ENCODE measurements at regions not wholly inside any gene's neighbourhood (a gene's known extent, or its start where the extent isn't known, plus 50 kb on each side); places are given as distances from the start of the nearest gene placed in this dataset. TPM values are rescaled to one million over a fixed set of nuclear protein-coding genes. Genes with fewer than 3 reads are reported as not detected.
"Not testable (repeated sequence)": the region's sequence is repeated elsewhere in the genome, so short reads cannot be mapped to it uniquely, and the experiment has no call there.

GRCh38 chr9:63728287-63728686 is 1556.7 kb downstream of the FOXD4L5 start:
- Mint-ChIP-seq H3K27me3 (ENCODE audit: unreplicated experiment) (no peaks in the 10 kb centered on the region), H3K4me3 (ENCODE audit: low read depth, unreplicated experiment) (no peak overlapping the region), H3K36me3 (ENCODE audit: insufficient read depth, unreplicated experiment) (no peaks in the 10 kb centered on the region), H3K27ac (ENCODE audit: unreplicated experiment) (no peak overlapping the region), H3K9me3 (ENCODE audit: low read depth, unreplicated experiment) (peaks cover 3% of the 10 kb centered on the region), H3K4me1 (ENCODE audit: low read depth, unreplicated experiment) (no peaks in the 10 kb centered on the region)
- no peak for TF ChIP-seq CTCF (IDR thresholded peaks at IDR 0.05; ENCODE audit: unreplicated experiment)
- no TSS peak for BruUV-seq (replicated peaks)
- DNase-seq = no peak
- CTCF ChIA-PET = no interaction called here
- intact Hi-C loops (cut with micrococcal nuclease; ENCODE audit: unreplicated experiment) = no loop called here

DNA sequence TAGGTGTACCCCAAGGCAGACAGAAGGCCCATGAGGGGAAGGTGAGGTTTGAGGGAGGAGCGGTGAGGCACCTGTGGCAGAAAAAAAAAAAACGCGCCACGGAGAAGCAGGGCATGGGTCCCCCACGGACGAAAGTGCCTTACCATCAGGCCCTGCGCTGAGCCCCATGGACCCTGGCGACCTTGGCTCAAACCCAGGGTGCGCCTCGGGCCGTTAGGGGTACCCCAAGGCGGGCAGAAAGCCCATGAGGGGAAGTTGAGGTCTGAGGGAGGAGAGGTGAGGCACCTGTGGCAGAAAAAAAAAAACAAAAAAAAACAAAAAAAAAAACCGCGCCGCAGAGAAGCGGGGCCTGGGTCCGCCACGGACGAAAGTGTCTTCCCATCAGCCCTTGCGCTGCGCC is 1576.7 kb downstream of the FOXD4L5 start:
- DNase-seq; H3K4me1 Mint-ChIP-seq (ENCODE audit: low read depth, unreplicated experiment); H3K27ac Mint-ChIP-seq (ENCODE audit: unreplicated experiment); intact Hi-C loops (cut with micrococcal nuclease; ENCODE audit: unreplicated experiment); CTCF ChIA-PET; H3K4me3 Mint-ChIP-seq (ENCODE audit: low read depth, unreplicated experiment); BruUV-seq (replicated peaks); H3K27me3 Mint-ChIP-seq (ENCODE audit: unreplicated experiment); H3K9me3 Mint-ChIP-seq (ENCODE audit: low read depth, unreplicated experiment); H3K36me3 Mint-ChIP-seq (ENCODE audit: insufficient read depth, unreplicated experiment): not testable (repeated sequence)

DNA sequence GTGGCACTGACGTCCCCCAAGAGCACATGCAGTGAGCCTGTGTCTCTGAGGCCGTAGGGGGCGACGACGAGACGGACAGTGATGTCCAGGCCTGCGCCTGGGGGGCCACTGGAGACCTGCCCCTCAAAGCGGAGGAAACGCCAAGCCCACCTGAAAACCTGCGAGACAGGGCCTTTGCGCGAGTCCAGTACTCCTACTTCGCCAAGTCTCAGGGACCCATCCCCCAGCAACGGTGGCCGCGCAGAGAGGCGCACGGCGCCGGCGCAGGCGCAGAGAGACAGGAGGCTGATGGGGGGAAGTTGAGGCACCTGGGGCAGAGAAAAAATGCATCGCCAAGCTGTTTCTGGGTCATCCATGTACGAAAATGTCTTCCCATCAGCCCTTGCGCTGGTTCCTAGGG is 1580.6 kb downstream of the FOXD4L5 start:
- H3K4me1 Mint-ChIP-seq (ENCODE audit: low read depth, unreplicated experiment); DNase-seq; BruUV-seq (replicated peaks); intact Hi-C loops (cut with micrococcal nuclease; ENCODE audit: unreplicated experiment); CTCF ChIA-PET; H3K9me3 Mint-ChIP-seq (ENCODE audit: low read depth, unreplicated experiment); H3K27me3 Mint-ChIP-seq (ENCODE audit: unreplicated experiment); H3K27ac Mint-ChIP-seq (ENCODE audit: unreplicated experiment); H3K4me3 Mint-ChIP-seq (ENCODE audit: low read depth, unreplicated experiment); H3K36me3 Mint-ChIP-seq (ENCODE audit: insufficient read depth, unreplicated experiment): not testable (repeated sequence)

GRCh38 chr9:63703670-63704069 is 1581.3 kb downstream of the FOXD4L5 start:
- intact Hi-C loops (cut with micrococcal nuclease; ENCODE audit: unreplicated experiment); BruUV-seq (replicated peaks); H3K9me3 Mint-ChIP-seq (ENCODE audit: low read depth, unreplicated experiment): not testable (repeated sequence)

DNA sequence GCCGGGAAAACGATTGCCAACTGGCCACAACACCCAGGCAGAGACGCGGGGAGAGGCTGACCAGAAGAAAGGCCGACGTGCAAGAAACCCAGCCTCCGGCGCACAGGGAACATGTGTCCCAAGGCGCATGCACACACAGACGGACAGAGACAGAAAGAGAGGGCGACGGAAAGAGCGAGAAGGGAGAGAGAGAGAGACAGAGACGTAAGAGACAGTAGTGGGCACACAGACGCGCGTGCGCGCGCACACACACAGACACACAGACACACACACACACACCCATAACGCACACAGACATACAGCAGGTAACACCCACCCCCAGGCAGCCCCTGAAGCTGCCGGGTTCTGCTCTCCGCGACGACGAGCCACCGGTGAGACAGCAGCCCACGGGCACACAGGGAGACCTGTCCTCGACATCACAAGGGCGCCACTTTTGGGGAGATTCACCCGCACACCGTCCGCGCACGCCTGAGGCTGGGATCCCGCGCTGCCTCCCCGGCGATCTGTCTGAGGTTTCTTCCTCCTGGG is 1581.8 kb downstream of the FOXD4L5 start:
- CTCF ChIA-PET; BruUV-seq (replicated peaks); H3K9me3 Mint-ChIP-seq (ENCODE audit: low read depth, unreplicated experiment); H3K27ac Mint-ChIP-seq (ENCODE audit: unreplicated experiment); H3K27me3 Mint-ChIP-seq (ENCODE audit: unreplicated experiment); H3K36me3 Mint-ChIP-seq (ENCODE audit: insufficient read depth, unreplicated experiment); H3K4me1 Mint-ChIP-seq (ENCODE audit: low read depth, unreplicated experiment); H3K4me3 Mint-ChIP-seq (ENCODE audit: low read depth, unreplicated experiment); intact Hi-C loops (cut with micrococcal nuclease; ENCODE audit: unreplicated experiment); DNase-seq: not testable (repeated sequence)

More at GRCh38 chr9:63703670-63704069, 1581.3 kb downstream of the FOXD4L5 start:
- H3K4me1 Mint-ChIP-seq (ENCODE audit: low read depth, unreplicated experiment); H3K27me3 Mint-ChIP-seq (ENCODE audit: unreplicated experiment); H3K4me3 Mint-ChIP-seq (ENCODE audit: low read depth, unreplicated experiment); H3K36me3 Mint-ChIP-seq (ENCODE audit: insufficient read depth, unreplicated experiment); H3K27ac Mint-ChIP-seq (ENCODE audit: unreplicated experiment); CTCF ChIA-PET: not testable (repeated sequence)
- peak; percentile 11 for DNase-seq

Small RNAs in the stretch of these regions (microRNA-seq; reads per million reads assigned to microRNA genes)
- gene MIR4477B = not detected
